Pancreas (tissue), 10 donors: ENCODE measurements at regions not wholly inside any gene's neighbourhood (a gene's known extent, or its start where the extent isn't known, plus 50 kb on each side); places are given as distances from the start of the nearest gene placed in this dataset.

ENCODE experiments used
- ATAC-seq, 4 donors: fragments of 200-7000 bp; cut with Tn5 transposase; one replicate each; pipeline versions ENCODE4 v1.8.0 to v1.9.1; 2020; ENCODE audit warnings: mild to moderate bottlenecking in 4 of 4, moderate library complexity in 4 of 4
- DNase-seq, 6 donors: peaks; one replicate each; pipeline ENCODE4 v3.0.0-alpha.2; 2020
- FAIRE-seq: peaks from 2 replicates; lab custom pipeline; 2012; peaks lifted over from hg19 to GRCh38; lab: Jason Lieb, UNC
- H3K27ac ChIP-seq, 4 donors: fragments of 200-600 bp; sonication (generic); 1 replicate in 3 of 4; 2 replicates in 1 of 4; pipeline versions ENCODE4 v1.5.0 to v1.8.0; 2020
- H3K27me3 ChIP-seq, 4 donors: fragments of 200-600 bp; one replicate each; pipeline ENCODE4 v1.8.0; 2021
- H3K36me3 ChIP-seq, 3 donors: fragments of 200-600 bp; sonication (generic) in 1 of 3; one replicate each; pipeline versions ENCODE4 v1.5.0 to v1.8.0; 2020 to 2021
- H3K4me1 ChIP-seq, 3 donors: fragments of 200-600 bp; one replicate each; pipeline ENCODE4 v1.8.0; 2021
- H3K4me3 ChIP-seq, 4 donors: fragments of 200-600 bp; sonication (generic) in 2 of 4; one replicate each; pipeline versions ENCODE4 v1.5.0 to v1.8.0; 2020 to 2021
- H3K9me3 ChIP-seq, 4 donors: fragments of 200-600 bp; one replicate each; pipeline ENCODE4 v1.8.0; 2021
- CTCF ChIP-seq, 4 donors: fragments of 200-600 bp; sonication (generic) in 3 of 4; IDR thresholded peaks; one replicate each; pipeline versions ENCODE4 v1.5.0 to v1.8.0; 2021; ENCODE audit warnings: antibody characterized with exemption in 4 of 4
- WGBS, 2 donors: extraction: QIAGEN DNeasy Blood & Tissue Kit; methylation state at CpG; one replicate each; pipeline ENCODE4 v1.1.7; 2013; 5-methylcytosine and 5-hydroxymethylcytosine counted together
- intact Hi-C, 3 donors: fragments of 100-400 bp; cut with DNase I; formaldehyde crosslinking; loops; one replicate each; pipeline versions ENCODE4 v1.11.1 to v1.14.2; 2022
- donor health status: healthy with polysubstance abuse.
- donor health status: DM: no; HTN: no; CAD: no; lungs with moderate emphysema.
- donor health status: DM: no; HTN: no; CAD: no.
- donor health status: control.
- donor health status: control.
- donor health status: Bipolar disorder and iron deficiency.
- donor health status: DM: yes; HTN: yes; CAD: no.
- donor health status: DM: no; HTN: no; CAD: no.
- donor health status: DM: no; HTN: no; CAD: no.
- donor health status: DM: yes; HTN: yes; CAD: no.

- intact Hi-C loops: no loop called here
- H3K27ac ChIP-seq: no peak overlapping the region
- H3K36me3 ChIP-seq: no peaks in the 10 kb centered on the region
- TF ChIP-seq CTCF (IDR thresholded peaks at IDR 0.05): no peak
- H3K9me3 ChIP-seq: no peaks in the 10 kb centered on the region
- ATAC-seq (no peak), DNase-seq (no peak), FAIRE-seq (no peak)
- H3K27me3 ChIP-seq: no peaks in the 10 kb centered on the region
- H3K4me1 ChIP-seq: no peaks in the 10 kb centered on the region
- no peak overlapping the region for H3K4me3 ChIP-seq
Observed at GRCh38 chr1:198380275-198380674, 160.2 kb downstream of the ATP6V1G3 start.

DNA sequence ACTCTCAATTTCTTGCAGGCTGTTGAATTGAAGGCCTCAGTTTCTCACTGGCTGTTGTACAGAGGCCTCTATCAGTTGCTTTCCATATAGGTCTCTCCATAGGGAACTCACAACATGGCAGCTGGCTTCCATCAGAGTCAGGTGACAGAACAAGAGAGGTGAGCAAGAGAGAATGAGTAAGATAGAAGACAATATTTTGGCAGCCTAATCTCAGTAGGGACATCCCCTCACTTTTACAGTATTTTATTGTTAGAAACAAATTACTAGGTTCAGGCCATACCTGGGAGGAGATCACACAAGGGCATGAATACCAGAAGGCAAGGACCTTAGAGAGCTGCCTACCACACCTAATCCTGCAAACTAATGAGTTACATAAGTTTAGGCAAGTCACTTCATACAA is 162.8 kb downstream of the ATP6V1G3 start:
- H3K27me3 ChIP-seq: no peaks in the 10 kb centered on the region
- FAIRE-seq (no peak), ATAC-seq (no peak), DNase-seq (no peak)
- H3K4me3 ChIP-seq: no peak overlapping the region
- TF ChIP-seq CTCF (IDR thresholded peaks at IDR 0.05): no peak
- intact Hi-C loops: no loop called here
- H3K4me1 ChIP-seq: no peaks in the 10 kb centered on the region
- no peaks in the 10 kb centered on the region for H3K36me3 ChIP-seq
- no peaks in the 10 kb centered on the region for H3K9me3 ChIP-seq
- no peak overlapping the region for H3K27ac ChIP-seq

- intact Hi-C loops: no loop called here
- DNase-seq (no peak), FAIRE-seq (no peak), ATAC-seq (no peak)
- no peaks in the 10 kb centered on the region for H3K4me1 ChIP-seq
- no peak overlapping the region for H3K27ac ChIP-seq
- TF ChIP-seq CTCF (IDR thresholded peaks at IDR 0.05): no peak
- H3K4me3 ChIP-seq: no peak overlapping the region
- no peaks in the 10 kb centered on the region for H3K27me3 ChIP-seq
- no peaks in the 10 kb centered on the region for H3K36me3 ChIP-seq
- no peaks in the 10 kb centered on the region for H3K9me3 ChIP-seq
Observed at GRCh38 chr1:198374288-198374687, 166.2 kb downstream of the ATP6V1G3 start.

GRCh38 chr1:198373376-198373775 is 167.1 kb downstream of the ATP6V1G3 start:
- Histone ChIP-seq H3K9me3 (no peaks in the 10 kb centered on the region), H3K4me3 (no peak overlapping the region), H3K27me3 (no peaks in the 10 kb centered on the region), H3K36me3 (no peaks in the 10 kb centered on the region), H3K4me1 (no peaks in the 10 kb centered on the region), H3K27ac (no peak overlapping the region)
- ATAC-seq: no peak
- DNase-seq: no peak
- no peak for TF ChIP-seq CTCF (IDR thresholded peaks at IDR 0.05)
- intact Hi-C loops: no loop called here
- FAIRE-seq: no peak
- WGBS, 2 donors: 66 to 84% methylated on average over 3 of the region's 3 CpGs
